ENCODE measurements at regions not wholly inside any gene's neighbourhood (a gene's known extent, or its start where the extent isn't known, plus 50 kb on each side); places are given as distances from the start of the nearest gene placed in this dataset.

DNA sequence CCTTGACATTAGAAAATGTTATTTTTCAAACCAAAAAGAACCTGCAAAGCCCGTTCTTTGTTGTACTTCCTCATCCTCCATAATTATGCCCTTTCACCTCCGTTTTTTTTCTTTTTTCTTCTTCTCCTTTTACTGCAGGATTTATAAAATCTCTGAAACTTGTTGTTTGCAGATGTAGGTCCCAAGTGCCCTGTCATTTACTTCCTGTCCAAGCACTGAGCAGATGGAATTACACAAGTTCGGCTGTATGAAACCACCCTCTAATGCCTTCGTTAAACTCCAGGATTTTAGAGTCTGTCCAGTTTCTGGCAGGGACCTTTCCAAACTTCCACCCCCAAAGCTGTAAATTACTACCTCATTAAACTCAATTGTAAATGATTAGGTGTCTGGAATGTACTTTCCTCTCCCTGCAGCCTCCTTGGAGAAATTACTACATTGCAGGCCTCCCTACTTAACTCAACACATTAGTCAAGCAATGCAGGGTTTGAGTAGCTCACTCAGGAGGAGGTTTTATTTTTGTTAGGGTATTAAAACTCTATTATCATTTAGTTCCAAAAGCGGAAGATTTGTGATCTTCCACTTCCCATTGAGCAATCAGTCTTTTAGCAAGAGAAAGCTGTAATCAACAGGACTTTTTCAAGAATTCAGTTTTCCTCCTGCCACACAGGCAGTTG lies 125.6 kb upstream of the LPAR1 start:
- TF ChIP-seq, protein P1, sequence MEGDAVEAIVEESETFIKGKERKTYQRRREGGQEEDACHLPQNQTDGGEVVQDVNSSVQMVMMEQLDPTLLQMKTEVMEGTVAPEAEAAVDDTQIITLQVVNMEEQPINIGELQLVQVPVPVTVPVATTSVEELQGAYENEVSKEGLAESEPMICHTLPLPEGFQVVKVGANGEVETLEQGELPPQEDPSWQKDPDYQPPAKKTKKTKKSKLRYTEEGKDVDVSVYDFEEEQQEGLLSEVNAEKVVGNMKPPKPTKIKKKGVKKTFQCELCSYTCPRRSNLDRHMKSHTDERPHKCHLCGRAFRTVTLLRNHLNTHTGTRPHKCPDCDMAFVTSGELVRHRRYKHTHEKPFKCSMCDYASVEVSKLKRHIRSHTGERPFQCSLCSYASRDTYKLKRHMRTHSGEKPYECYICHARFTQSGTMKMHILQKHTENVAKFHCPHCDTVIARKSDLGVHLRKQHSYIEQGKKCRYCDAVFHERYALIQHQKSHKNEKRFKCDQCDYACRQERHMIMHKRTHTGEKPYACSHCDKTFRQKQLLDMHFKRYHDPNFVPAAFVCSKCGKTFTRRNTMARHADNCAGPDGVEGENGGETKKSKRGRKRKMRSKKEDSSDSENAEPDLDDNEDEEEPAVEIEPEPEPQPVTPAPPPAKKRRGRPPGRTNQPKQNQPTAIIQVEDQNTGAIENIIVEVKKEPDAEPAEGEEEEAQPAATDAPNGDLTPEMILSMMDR (IDR thresholded peaks at IDR 0.05; ENCODE audit: low read depth, low read length, missing input control) = no peak
- TF ChIP-seq, protein P2, sequence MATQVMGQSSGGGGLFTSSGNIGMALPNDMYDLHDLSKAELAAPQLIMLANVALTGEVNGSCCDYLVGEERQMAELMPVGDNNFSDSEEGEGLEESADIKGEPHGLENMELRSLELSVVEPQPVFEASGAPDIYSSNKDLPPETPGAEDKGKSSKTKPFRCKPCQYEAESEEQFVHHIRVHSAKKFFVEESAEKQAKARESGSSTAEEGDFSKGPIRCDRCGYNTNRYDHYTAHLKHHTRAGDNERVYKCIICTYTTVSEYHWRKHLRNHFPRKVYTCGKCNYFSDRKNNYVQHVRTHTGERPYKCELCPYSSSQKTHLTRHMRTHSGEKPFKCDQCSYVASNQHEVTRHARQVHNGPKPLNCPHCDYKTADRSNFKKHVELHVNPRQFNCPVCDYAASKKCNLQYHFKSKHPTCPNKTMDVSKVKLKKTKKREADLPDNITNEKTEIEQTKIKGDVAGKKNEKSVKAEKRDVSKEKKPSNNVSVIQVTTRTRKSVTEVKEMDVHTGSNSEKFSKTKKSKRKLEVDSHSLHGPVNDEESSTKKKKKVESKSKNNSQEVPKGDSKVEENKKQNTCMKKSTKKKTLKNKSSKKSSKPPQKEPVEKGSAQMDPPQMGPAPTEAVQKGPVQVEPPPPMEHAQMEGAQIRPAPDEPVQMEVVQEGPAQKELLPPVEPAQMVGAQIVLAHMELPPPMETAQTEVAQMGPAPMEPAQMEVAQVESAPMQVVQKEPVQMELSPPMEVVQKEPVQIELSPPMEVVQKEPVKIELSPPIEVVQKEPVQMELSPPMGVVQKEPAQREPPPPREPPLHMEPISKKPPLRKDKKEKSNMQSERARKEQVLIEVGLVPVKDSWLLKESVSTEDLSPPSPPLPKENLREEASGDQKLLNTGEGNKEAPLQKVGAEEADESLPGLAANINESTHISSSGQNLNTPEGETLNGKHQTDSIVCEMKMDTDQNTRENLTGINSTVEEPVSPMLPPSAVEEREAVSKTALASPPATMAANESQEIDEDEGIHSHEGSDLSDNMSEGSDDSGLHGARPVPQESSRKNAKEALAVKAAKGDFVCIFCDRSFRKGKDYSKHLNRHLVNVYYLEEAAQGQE (IDR thresholded peaks at IDR 0.05) = no peak
- TF ChIP-seq RAD21 (IDR thresholded peaks at IDR 0.05) (no peak), EGR1 (IDR thresholded peaks at IDR 0.05; ENCODE audit: low read depth in 2 of 2) (no peak), TAF1 (conservative IDR thresholded peaks at IDR 0.05) (no peak)
- TF ChIP-seq, protein P3, sequence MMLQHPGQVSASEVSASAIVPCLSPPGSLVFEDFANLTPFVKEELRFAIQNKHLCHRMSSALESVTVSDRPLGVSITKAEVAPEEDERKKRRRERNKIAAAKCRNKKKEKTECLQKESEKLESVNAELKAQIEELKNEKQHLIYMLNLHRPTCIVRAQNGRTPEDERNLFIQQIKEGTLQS (IDR thresholded peaks at IDR 0.05) = no peak

Data from liver (tissue), 3 donors.